GM04503 (cell line): ENCODE measurements at regions not wholly inside any gene's neighbourhood (a gene's known extent, or its start where the extent isn't known, plus 50 kb on each side); places are given as distances from the start of the nearest gene placed in this dataset.

Experiments used
- DNase-seq: peaks from one replicate; pipeline ENCODE4 v3.0.0-alpha.2; 2012; ENCODE audit warnings: low read depth

DNA sequence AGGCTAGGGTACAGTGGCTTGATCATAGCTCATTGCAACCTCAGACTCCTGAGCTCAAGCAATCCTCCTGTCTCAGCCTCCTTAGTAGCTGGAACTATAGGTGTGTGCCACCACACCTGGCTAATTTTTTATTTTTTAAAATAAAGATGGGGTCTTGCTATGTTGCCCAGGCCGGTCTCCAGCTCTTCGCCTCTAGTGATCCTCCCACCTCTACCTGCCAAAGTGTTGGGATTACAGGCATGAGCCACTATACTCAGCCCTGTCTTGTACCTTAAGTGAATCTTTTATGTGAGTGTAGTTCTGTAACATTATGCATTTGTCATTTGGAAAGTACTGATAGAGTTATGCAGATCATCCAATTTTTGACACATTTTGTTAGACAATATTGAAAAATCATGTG lies 66.9 kb upstream of the C15orf39 start:
- no peak for DNase-seq

DNA sequence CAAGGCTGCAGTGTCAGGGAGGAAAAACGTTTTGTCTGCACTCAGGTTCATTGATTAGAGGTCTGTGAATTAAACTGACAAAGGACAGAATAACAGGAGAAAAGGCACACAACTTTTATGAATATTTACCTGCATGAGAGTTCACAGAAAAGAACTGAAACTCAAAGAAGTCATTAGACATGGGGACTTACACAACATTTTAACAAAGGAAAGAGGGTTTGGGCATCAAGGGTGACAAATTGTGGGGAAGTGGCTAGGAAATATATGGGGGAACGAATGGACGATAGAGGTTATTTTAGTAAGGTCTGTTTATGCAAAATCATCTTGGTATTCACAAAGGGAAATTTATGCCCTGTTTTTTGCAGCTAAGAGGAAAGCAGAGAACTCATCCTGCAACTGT lies 65.6 kb upstream of the C15orf39 start:
- DNase-seq = no peak

DNA sequence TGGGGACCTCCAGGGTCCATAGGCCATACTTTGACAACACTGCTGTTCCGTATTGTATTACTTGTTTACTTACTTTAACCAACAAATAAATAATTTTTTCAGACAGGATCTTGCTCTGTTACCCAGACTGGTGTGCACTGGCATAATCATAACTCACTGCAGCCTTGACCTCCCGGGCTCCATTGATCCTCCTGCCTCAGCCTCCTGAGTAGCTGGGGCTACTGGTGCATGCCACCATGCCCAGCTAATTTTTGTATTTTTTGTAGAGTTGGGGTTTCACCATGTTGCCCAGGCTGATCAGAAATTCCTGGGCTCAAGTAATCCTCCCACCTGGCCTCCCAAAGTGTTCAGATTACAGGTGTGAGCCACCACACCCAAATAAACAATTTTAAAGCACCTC lies 64.9 kb upstream of the C15orf39 start:
- DNase-seq = no peak

DNA sequence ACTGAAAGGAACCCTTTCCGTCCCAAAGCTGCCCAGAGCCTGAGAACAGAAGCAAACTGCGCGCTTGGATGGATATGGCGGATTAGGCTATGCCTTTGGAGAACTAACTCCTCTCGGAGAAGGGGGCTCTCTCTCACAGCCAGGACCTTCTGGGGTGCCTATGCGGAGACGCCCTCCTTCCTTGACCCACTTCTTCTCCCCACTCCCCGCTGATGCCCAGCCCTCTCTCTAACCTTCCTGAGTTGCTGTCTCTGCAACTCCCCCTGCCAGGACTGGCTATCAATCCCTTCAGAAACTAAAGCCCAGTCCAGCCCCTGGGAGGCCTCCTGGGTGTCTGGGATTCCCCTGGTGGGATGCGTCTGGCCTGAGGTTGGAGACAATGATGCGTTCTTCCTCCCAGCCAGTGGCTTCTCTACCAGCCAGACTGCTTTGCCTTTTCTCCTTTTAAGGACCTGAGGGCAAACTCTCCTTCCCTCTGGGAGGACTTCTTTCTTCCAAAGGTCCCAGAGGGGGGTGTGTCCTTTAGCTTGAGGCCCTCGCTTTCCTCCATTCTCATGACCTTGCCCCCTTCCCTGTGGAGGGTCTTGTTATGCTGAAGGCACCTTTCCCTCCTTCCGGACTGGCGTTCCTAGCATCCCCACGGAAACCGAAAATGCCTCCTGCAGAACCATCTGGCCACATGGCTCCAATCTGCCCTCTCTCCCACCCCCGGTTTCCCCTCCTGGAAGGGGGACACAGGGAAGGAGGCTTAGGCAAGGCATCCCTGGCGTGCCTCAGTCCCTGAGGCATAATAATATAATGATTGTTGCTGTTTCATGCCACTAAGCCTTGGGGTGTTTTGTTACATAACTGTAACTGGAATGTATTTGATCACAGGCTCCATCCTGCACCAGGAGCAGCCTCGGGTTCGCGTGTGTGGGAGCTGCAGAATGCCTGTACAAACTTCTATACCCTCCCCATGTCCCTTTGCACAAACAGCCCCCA lies 63.4 kb upstream of the C15orf39 start:
- DNase-seq = peak; percentile 47

DNA sequence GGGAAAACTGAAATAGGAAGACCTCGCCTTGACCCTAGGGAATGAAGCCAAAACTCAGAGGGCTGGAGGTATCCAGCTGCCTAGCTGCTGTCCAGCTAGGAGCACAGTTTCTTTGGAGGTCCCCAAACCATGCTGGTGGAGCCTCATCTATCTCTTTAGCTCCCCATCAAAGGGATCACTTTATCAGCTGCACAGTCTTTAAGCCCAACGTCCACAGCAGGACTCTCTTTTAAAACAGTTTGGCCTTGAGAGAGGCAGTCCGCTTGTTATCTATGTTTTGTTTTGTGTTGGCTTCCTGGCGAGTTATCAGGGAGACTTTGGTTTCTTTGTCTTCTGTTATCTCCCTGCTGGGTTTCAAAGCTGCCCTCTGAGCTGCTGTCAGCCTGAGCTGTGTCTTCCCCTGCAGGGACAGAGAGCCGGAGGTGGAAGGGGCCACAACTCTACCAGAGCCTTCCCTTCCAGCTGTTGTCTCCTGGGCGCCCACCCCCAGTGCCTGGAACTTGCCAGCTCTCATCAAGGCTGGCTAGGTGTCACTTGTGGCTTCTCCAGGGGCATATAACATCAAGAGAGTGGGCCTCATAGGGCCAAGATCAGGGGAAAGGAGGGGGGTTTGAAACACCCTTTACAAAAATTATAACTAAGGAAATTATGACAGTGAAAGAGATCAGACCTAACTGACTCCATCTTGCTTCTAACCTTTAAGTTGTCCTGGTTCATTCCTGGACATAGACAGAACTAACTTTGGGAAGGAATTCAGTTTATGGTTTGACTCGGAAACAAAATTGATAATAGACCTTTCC lies 61.4 kb upstream of the C15orf39 start:
- no peak for DNase-seq

DNA sequence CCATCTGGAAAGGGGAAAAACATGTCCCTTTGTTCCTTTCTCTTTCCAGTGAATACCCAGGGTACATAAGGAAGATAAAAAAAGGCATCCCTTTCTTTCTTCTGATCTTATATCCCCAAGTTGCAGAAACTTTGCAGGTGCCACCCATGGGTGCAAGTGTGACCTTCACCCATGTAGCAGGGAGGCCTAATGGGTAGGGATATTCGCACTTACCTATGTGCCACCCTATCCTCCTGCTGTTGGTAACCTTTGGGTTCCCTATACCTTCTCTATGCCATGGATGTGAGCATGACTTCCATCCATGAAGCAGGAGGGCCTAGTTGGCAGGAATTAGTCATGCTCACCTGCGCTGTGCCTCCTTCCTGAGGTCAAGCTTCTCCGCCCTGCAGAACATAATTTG lies 59.2 kb upstream of the C15orf39 start:
- DNase-seq = no peak

DNA sequence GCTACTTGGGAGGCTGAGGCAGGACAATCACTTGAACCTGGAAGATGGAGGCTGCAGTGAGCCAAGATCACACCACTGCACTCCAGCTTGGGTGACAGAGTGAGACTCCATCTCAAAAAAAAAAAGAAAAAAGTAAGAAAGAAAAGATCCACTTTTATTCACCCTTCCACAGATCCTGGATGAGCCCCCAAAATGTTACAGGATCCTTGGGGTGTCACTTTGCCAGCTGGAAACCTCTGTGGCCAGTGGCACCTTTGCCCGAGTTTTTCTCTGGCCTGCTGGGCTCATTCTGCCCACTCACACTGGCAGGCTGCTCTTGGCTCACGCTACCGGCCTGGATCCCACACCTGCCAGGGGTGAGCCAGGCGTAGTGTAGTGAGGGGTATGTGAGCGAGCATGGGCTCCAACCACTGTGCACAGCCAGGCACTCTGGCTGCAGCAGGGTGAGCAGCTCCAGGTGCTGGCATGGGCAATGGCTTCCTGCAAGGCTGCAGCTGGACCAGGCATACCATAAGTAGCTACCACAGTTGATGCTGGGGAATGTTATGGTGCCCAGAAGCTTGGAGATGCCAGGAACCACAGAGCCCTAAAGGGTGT lies 57.8 kb upstream of the C15orf39 start:
- DNase-seq = no peak

DNA sequence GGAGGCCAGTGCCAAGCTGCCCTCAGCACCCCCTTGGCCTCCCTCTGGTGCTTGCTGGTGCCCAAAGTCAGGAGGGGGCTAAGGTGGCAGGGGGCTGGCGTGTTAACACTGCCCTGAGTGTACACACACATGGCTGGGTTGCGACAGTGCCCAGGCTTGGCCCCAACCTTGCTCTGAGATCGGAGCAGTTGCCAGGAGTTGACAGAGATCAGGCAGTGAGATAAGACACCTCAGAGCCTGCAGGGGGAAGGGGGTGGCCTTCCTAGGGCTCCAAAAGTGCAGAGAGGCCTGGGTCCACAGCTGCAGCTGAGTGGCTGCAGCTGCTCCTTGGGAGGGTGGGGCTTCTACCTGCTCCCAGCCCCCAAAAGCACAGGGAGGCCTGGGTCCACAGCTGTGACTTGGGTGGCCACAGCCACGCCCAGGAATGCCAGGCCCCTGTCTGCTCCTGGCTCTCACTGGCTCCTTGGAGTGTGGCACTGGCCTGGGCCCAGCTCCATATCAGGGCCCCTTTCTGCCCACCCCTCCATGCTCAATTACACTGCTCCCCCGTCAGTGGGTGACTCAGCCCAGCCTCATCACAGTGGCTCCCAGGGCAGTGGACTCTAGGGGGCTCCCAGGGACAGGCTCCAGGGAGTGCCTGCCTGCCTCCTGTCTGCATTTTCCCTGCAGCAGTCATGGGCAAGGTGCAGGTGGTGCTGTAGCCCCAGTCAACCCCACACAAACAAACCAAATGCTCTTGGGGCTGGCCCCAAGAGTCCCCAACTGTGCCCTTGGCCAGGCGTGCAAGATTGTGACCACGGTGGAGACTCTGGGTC lies 56.4 kb upstream of the C15orf39 start:
- no peak for DNase-seq

DNA sequence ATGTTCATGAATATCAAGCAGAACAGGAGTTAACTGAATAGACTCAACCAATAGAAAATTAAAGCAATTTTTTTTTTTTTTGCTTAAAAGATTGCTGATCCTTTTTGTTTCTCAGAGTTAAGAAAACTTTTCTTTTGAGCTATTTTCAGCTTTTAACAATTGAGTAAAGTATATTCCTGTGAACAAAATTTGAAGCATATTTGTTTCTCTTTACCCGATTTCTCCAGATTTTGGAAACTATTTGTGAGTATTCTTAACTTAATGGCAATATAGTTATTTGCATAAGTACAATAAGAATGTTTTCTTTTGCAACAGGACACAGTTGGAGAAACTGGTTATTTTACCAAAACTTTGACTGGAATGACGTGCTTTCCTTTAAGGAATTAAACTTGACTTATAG lies 53.4 kb upstream of the C15orf39 start:
- DNase-seq = no peak

DNA sequence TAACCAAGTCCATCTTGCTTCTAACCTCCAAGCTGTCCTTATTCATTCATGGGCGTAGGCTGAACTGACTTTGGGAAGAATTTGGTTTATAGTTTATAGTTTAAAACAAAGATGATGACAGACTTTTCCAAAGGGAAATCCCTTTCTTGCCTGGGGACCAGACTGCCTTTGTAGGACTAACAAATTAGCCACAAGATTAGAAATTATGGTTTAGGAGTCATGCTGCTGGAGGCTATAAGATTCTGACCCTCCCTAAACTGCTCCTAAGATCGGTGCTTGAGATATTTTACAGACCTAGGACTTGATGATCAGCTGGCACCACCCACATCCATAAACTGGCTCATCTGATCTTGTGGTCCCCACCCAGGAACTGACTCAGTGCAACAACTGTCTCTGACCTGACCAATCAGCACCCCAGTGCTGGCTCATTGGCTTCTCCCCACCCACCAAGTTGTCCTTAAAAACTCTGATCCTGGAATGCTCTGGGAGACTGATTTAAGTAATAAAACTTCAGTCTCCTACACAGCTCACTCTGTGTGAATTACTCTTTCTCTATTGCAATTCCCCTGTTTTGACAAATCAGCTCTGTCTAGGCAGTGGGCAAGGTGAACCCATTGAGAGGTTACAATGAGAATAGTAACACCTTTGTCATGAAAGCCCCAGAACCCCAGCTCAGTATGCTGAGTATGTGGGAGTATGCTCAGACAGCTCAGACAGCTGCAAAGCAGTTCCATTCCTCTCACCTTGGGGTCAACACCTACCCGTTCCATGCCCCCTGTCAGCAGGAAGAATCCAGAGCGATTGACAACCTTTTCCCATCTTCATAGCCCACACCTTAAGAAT lies 51.6 kb upstream of the C15orf39 start:
- peak; percentile 82 for DNase-seq

DNA sequence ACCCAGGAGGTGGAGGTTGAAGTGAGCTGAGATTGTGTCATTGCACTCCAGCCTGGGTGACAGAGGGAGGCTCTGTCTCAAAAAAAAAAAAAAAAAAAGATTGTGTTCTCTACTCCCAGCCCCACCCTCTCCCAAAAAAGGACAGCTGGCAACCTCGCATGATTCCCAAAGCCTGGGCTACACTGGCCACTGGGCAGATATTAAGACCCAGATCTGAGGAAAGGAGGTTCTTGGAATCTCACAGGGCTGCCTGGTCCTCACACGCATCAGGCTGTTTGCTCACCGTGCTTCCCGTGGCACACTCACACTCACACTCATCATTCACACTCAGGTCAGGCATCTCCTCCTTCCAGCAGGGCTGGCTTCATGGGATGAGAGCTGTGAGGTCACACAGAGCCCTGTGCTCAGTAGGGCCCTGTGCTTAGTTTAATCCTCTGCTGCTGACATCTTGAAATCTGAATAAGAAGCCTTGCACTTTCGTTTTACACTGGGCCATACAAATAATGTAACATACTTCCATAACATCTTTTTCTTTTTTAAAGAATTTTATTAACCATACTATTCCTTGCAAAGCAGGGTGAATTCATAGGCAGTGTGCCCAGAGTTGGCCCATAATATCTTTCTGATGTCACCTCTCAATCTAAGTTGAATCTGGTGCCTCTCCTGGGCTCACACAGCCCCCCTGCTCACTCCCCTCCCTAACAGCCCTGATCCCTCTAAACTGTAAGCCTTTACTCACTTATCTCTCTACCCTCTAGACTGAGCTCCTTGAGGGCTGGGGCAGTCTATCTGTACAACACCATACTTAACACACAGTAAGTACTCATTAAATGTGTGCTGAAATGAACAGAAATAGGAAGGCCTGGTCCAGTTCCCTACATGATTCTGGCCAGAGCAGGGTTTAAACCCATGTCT lies 50.2 kb upstream of the C15orf39 start:
- no peak for DNase-seq
